Endothelial cell of umbilical vein (primary cell): ENCODE measurements at regions not wholly inside any gene's neighbourhood (a gene's known extent, or its start where the extent isn't known, plus 50 kb on each side); places are given as distances from the start of the nearest gene placed in this dataset.

ENCODE experiments used
- BruUV-seq: library from RNA; stranded (reverse); fragments of 400-500 nt; replicated peaks from 2 replicates; lab custom pipeline; 2021; lab: Mats Ljungman, UMichigan
- CTCF ChIA-PET: fragments of 300-600, 350-600 bp; sonication (Branson Sonifier 250); formaldehyde crosslinking; loops from one replicate; lab custom pipeline; 2021; ENCODE audit warnings: antibody characterized with exemption, inconsistent platforms; lab: Charles Lee
- POLR2A ChIA-PET: fragments of 300-600, 350-600 bp; sonication (Branson Sonifier 250); formaldehyde crosslinking; loops from one replicate; lab custom pipeline; 2021; ENCODE audit warnings: antibody characterized with exemption, inconsistent platforms; lab: Charles Lee
- DNase-seq: peaks from one replicate; pipeline ENCODE4 v3.0.0-alpha.2; 2011; ENCODE audit warnings: low read depth, low spot score
- FAIRE-seq: peaks from 2 replicates; lab custom pipeline; 2011; peaks lifted over from hg19 to GRCh38; lab: Jason Lieb, UNC
- H2AFZ ChIP-seq: 2 replicates; pipeline ENCODE4 v1.6.0; 2012; ENCODE audit warnings: low read depth, low read length, control low read depth, inconsistent platforms
- H3K27ac ChIP-seq: 2 replicates; pipeline ENCODE4 v1.5.1; 2011; ENCODE audit warnings: low read depth, mild to moderate bottlenecking, control low read depth, low read length, moderate library complexity; ENCODE audit not compliant: insufficient read depth
- H3K27me3 ChIP-seq, 2 experiments: 2 replicates each; pipeline versions ENCODE4 v1.6.0 to v1.6.1; 2011; ENCODE audit warnings: low read length in 2 of 2, mixed read lengths in 1 of 2; ENCODE audit not compliant: control insufficient read depth in 2 of 2, insufficient read depth in 2 of 2
- H3K36me3 ChIP-seq, 2 experiments: 2 replicates in 1 of 2; 3 replicates in 1 of 2; pipeline ENCODE4 v1.5.1; 2011; ENCODE audit warnings: low read length in 2 of 2, mild to moderate bottlenecking in 1 of 2, moderate library complexity in 1 of 2; ENCODE audit not compliant: control insufficient read depth in 2 of 2, insufficient read depth in 2 of 2; ENCODE audit errors: extremely low read depth in 1 of 2
- H3K4me1 ChIP-seq: 3 replicates; pipeline ENCODE4 v1.5.1; 2011; ENCODE audit warnings: mild to moderate bottlenecking, low read length; ENCODE audit not compliant: control insufficient read depth, insufficient read depth; ENCODE audit errors: extremely low read depth
- H3K4me2 ChIP-seq: 2 replicates; pipeline ENCODE4 v1.6.1; 2011; ENCODE audit warnings: low read length, control low read depth, mixed read lengths; ENCODE audit not compliant: insufficient read depth
- H3K4me3 ChIP-seq, 3 experiments: fragments of 200-600 bp in 1 of 3; sonication (generic), shearing (Covaris generic) in 1 of 3; replicated peaks in 1 of 3; 2 replicates each; pipeline ENCODE4 v1.5.1; 2011 to 2016; ENCODE audit warnings: control low read depth in 3 of 3, low read length in 3 of 3, mild to moderate bottlenecking in 2 of 3, inconsistent platforms in 1 of 3, low read depth in 1 of 3, moderate library complexity in 1 of 3; ENCODE audit not compliant: insufficient read depth in 1 of 3
- H3K79me2 ChIP-seq: 2 replicates; pipeline ENCODE4 v1.6.0; 2012; ENCODE audit warnings: low read length, inconsistent platforms; ENCODE audit not compliant: control insufficient read depth, insufficient read depth
- H3K9ac ChIP-seq: replicated peaks from 2 replicates; pipeline ENCODE3; 2011; ENCODE audit warnings: low read length, control low read depth; ENCODE audit not compliant: insufficient read depth; ENCODE audit errors: extremely low read depth
- H3K9me1 ChIP-seq: replicated peaks from 3 replicates; pipeline ENCODE4 v1.6.0; 2011; ENCODE audit warnings: mild to moderate bottlenecking, low read length; ENCODE audit not compliant: control insufficient read depth, insufficient read depth; ENCODE audit errors: extremely low read depth
- H3K9me3 ChIP-seq: replicated peaks from 2 replicates; pipeline ENCODE4 v1.5.1; 2012; ENCODE audit warnings: low read length, inconsistent platforms; ENCODE audit not compliant: control insufficient read depth, insufficient read depth
- H4K20me1 ChIP-seq: replicated peaks from 2 replicates; pipeline ENCODE3; 2011; ENCODE audit warnings: mild to moderate bottlenecking, low read length; ENCODE audit not compliant: control insufficient read depth, insufficient read depth; ENCODE audit errors: extremely low read depth
- EZH2 ChIP-seq: IDR thresholded peaks from 2 replicates; pipeline ENCODE4 v1.6.1; 2012; ENCODE audit warnings: borderline replicate concordance, low read depth, mild to moderate bottlenecking, moderate library complexity, low read length, inconsistent platforms; ENCODE audit not compliant: severe bottlenecking
- FOS ChIP-seq: IDR thresholded peaks from 2 replicates; pipeline ENCODE4 v1.6.1; 2011; ENCODE audit warnings: mild to moderate bottlenecking, low read length, moderate library complexity, borderline replicate concordance; ENCODE audit not compliant: insufficient read depth
- GATA2 ChIP-seq: IDR thresholded peaks from 2 replicates; pipeline ENCODE4 v1.7.0; 2011; ENCODE audit warnings: low read depth, mild to moderate bottlenecking, moderate library complexity, mixed read lengths, low read length; ENCODE audit not compliant: insufficient read length, insufficient read depth
- JUN ChIP-seq: IDR thresholded peaks from 2 replicates; pipeline ENCODE4 v1.6.1; 2011; ENCODE audit warnings: borderline replicate concordance, low read depth; ENCODE audit not compliant: insufficient read length, insufficient read depth
- MYC ChIP-seq: IDR thresholded peaks from one replicate; pipeline ENCODE4 v1.6.1; 2011; ENCODE audit warnings: mild to moderate bottlenecking, low read depth, low read length
- POLR2A ChIP-seq: IDR thresholded peaks from 2 replicates; pipeline ENCODE4 v1.6.1; 2012; ENCODE audit warnings: low read depth, mild to moderate bottlenecking, control low read depth, low read length
- POLR2AphosphoS5 ChIP-seq: IDR thresholded peaks from 2 replicates; pipeline ENCODE4 v1.6.1; 2012; ENCODE audit warnings: low read depth, mild to moderate bottlenecking, control low read depth, low read length, moderate library complexity; ENCODE audit not compliant: insufficient read depth
- dilution Hi-C: fragments of 300-500 bp; cut with MboI; formaldehyde crosslinking; loops from one replicate; pipeline ENCODE4 v1.15.0; 2019; ENCODE audit warnings: low sequenced_read_pairs; ENCODE audit not compliant: extremely low pct_ligation_motif_present
- intact Hi-C: fragments of 100-400 bp; cut with micrococcal nuclease; formaldehyde crosslinking; loops from one replicate; pipeline ENCODE4 v1.10.0; 2022
- TF ChIP-seq, protein P1 (sequence below), 2 donors: IDR thresholded peaks; 1 replicate in 1 of 2; 2 replicates in 1 of 2; pipeline ENCODE4 v1.5.1; 2011; ENCODE audit warnings: low read length in 2 of 2, mild to moderate bottlenecking in 2 of 2, moderate library complexity in 2 of 2, control low read depth in 1 of 2, inconsistent platforms in 1 of 2, low read depth in 1 of 2; ENCODE audit not compliant: insufficient read depth in 1 of 2; ENCODE audit errors: extremely low read depth in 1 of 2
- TF ChIP-seq, protein P2 (sequence below): IDR thresholded peaks from 2 replicates; pipeline ENCODE4 v1.6.1; 2011; ENCODE audit not compliant: insufficient read depth, insufficient read length

DNA sequence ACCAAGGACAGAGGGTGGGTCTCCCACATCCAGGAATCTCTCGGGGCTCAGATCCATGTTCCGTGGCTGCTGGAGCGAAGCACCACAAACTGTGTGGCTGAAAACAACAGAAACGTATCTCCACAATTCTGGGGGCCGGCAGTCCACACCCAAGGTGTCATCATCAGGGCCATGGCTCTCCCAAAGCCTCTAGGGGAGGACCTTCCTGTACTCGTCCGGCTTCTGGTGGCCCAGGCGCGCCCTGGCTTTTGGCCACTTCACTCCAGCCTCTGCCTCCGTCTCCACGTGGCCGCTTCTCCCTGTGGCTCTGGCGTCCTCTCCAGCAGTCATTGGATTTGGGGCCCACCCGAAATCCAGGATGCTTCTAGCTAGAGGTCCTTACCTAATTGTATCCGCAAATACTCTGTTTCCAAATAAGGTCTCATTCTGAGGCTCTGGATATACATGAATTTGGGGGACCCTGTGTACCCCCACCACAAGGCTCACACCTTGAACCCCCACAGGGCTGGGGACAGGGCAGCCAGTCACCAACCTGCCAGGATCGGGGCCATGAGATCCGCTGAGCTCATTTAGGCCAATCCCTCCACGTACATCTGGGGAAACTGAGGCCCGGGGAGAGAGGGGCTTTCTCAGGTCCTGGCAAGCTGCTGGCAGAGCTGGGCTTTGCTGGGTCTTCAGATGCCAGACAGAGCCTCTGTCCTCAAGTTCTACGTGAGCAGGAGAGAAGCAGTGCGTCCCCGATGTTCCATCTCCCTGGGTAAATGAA is 158.2 kb downstream of the OLFM1 start:
- Histone ChIP-seq H3K9me3 (no peaks in the 10 kb centered on the region), H3K4me1 (no peaks in the 10 kb centered on the region), H3K79me2 (no peaks in the 10 kb centered on the region), H3K9me1 (no peaks in the 10 kb centered on the region), H3K4me2 (no peak overlapping the region), H3K36me3 (no peaks in the 10 kb centered on the region), H3K9ac (no peak overlapping the region), H2AFZ (no peak overlapping the region), H4K20me1 (no peaks in the 10 kb centered on the region), H3K27ac (no peak overlapping the region), H3K4me3 (no peak overlapping the region), H3K27me3 (no peaks in the 10 kb centered on the region)
- intact Hi-C loops (no loop called here), dilution Hi-C loops (no loop called here)
- ChIA-PET CTCF (no interaction called here), POLR2A (no interaction called here)
- TF ChIP-seq MYC (no peak), POLR2A (no peak), EZH2 (no peak), POLR2AphosphoS5 (no peak), JUN (no peak), GATA2 (no peak), FOS (no peak)
- TF ChIP-seq, protein P1, sequence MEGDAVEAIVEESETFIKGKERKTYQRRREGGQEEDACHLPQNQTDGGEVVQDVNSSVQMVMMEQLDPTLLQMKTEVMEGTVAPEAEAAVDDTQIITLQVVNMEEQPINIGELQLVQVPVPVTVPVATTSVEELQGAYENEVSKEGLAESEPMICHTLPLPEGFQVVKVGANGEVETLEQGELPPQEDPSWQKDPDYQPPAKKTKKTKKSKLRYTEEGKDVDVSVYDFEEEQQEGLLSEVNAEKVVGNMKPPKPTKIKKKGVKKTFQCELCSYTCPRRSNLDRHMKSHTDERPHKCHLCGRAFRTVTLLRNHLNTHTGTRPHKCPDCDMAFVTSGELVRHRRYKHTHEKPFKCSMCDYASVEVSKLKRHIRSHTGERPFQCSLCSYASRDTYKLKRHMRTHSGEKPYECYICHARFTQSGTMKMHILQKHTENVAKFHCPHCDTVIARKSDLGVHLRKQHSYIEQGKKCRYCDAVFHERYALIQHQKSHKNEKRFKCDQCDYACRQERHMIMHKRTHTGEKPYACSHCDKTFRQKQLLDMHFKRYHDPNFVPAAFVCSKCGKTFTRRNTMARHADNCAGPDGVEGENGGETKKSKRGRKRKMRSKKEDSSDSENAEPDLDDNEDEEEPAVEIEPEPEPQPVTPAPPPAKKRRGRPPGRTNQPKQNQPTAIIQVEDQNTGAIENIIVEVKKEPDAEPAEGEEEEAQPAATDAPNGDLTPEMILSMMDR (IDR thresholded peaks at IDR 0.05; ENCODE audit: extremely low read depth in 1 of 2, insufficient read depth in 1 of 2, low read depth in 1 of 2, low read length in 2 of 2), result no peak
- TF ChIP-seq, protein P2, sequence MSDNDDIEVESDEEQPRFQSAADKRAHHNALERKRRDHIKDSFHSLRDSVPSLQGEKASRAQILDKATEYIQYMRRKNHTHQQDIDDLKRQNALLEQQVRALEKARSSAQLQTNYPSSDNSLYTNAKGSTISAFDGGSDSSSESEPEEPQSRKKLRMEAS, result no peak
- DNase-seq (no peak), FAIRE-seq (no peak)
- no TSS peak for BruUV-seq
